Activated CD8-positive, alpha-beta memory T cell treated with anti-CD3 and anti-CD28 coated beads for 1 hour (primary cell): ENCODE measurements at regions not wholly inside any gene's neighbourhood (a gene's known extent, or its start where the extent isn't known, plus 50 kb on each side); places are given as distances from the start of the nearest gene placed in this dataset.
"Not testable (repeated sequence)": the region's sequence is repeated elsewhere in the genome, so short reads cannot be mapped to it uniquely, and the experiment has no call there.

Experiments
- DNase-seq, 2 donors: peaks; one replicate each; pipeline ENCODE4 v3.0.0-alpha.2; 2020; ENCODE audit warnings: low read depth in 1 of 2; ENCODE audit errors: extremely low read depth in 1 of 2

DNA sequence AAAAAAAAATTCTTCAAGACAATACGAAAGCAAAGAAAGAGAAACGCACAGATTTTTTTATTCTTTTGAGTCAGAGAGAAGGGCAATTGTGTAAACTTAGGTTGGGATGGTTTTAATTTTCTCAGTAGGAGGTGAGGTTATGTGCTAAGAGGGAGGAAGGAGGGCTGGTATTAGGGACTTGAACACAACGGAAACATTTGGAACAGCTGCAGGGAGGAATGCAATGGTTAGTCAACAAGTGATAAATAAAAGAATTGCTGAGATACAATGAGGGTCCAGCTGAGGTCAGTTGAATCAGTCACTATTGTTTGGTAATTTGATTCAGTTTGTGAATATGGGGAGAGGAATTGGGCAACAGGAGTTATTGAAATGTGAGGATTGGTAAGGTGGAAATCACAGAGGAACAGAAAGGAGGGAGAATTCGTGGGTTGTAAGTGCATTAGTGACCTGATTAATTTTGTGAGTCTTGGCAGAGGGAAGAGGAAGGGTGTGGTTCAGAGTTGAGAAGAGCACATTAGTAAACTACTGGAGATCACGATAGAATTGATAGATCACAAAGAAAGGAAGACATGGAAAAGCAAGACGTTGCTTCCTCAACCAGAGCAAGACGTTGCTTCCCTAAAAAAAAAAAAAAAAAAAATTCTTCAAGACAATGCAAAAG, 499.5 kb upstream of the SPRY2 start:
- no peak for DNase-seq

DNA sequence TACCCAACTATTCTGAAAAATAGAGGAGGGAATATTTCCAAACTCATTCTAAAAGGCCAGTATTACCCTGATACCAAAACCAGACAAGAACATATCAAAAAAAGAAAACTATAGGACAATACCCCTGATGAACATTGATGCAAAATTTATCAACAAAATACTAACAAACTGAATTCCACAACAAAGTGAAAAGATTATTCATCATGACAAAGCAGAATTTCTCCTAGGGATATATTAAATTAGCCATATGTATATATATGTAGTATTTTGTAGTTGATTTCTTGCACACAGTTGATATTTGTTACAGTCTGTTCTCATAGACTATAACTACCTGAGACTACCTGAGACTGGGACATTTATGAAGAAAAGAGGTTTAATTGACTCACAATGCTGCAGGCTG, 495.0 kb upstream of the SPRY2 start:
- no peak for DNase-seq

DNA sequence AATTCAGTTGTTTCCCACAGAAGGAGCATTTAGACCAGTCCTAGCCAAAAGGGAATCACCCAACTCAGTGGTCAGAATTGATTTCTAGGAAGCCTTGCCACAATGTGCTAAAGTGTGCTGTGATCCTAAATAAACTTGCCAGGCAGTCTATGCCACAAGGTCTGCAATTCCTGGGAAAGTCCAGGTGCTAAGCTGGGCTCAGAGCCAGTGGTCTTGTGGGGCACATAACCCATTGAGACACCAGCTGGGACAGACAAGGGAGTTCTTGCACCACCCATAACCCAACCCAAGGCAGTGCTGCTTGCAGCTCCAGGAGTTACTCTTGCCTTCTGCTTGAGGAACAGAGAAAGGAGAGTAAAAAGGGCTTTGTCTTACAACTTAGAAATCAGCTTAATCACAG, 489.5 kb upstream of the SPRY2 start:
- no peak for DNase-seq

DNA sequence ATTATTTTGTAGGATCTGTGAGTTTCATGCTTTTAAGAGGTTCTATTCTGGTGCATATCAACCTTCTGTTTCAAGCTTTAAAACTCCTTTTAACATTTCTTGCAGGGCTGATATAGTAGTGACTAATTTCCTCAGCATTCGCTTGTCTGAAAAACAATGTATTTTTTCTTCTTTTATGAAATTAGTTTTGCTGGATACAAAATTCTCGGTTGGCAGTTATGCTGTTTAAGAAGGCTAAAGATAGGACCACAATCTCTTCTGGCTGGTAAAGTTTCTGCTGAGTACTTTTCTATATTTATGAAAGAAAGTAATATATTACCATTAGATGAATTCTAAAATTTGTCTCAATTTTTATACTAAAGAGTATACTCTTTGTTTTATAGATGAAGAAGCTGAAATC, 487.8 kb upstream of the SPRY2 start:
- DNase-seq, result no peak

DNA sequence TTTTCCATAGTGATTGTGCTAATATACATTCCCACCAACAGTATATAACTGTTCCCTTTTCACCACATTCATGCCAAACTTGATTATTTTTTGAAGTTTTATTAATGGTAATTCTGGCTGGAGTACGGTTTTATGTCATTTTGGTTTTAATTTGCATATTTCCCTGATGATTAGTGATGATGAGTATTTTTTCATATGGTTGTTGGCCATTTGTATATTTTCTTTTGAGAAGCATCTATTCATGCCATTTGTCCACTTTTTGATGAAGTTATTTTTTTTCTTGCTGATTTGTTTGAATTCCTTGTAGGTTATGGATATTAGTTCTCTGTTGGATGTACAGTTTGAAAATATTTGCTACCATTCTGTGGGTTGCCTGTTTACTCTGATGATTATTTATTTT, 484.4 kb upstream of the SPRY2 start:
- DNase-seq, result no peak

DNA sequence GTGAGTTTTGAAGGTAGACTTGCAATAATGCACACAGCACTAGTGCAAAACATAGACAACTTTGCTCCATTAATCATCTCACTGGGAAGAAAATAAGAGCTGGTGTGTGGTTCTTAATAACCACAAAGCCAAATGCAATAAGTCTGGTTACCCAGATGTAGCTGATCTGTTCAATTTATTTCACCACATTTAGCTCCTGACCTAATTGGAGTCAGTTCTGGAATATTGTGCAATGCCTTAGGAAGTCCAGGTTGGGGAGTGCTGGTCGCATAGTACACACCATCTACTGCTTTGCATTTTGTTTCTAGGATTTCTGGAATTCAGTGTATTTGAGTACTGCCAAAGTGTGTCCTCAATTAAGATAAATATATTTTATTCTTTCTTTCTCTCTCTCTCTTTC, 483.3 kb upstream of the SPRY2 start:
- DNase-seq, result no peak

DNA sequence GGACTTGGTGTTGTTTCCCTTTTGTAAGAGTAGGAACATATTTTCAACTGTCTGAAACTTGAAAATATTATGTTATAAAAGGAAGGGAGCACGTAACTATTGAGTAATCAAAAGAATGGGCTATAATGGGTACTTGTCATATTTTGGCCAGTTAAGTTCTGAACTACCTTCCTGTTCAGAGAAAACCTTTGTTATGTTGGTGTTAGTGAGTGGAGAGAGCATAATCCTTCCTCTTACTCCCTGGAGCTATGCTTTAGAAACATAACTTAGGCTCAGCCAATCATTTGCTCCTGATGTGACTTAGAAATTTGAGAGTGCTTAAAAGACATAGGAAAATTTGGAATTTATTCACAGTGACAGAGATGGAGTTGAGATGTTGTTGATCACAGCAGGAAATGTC, 482.5 kb upstream of the SPRY2 start:
- no peak for DNase-seq

DNA sequence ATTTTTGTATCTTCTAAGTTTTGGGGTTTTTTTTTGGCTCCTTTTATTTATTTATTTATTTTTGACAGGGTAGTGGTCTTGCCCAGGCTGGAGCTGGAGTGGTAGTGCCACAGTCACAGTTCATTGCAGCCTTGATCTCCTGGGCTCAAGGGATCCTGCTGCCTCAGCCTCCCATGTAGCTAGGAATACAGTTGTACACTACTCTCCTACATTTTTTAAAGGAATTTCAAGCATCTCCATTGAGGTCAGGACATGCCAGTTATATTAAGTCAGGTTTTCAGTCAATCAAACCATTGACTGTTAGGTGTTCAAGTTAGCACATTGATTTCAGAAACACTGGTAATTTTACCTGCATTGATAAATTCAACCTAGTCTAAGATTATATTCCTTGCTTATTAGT, 480.5 kb upstream of the SPRY2 start:
- no peak for DNase-seq

DNA sequence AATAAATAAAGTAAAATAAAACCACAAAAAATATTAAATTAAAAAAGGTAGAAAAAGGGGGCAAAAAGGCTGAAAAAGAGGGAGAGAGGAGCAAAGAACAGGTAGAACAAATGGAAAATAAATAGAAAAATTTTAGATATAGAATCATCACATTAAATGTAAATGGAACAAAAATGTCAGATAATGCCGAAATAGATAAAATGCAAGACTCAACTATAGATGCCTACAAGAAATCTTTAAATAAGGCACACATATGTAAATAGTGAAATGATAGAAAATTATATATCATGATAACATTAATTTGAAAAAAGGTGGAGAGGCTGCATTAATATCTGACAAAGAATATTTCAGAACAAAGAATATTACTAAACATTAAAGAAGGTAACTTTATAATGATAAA, 477.1 kb upstream of the SPRY2 start:
- DNase-seq, result no peak

DNA sequence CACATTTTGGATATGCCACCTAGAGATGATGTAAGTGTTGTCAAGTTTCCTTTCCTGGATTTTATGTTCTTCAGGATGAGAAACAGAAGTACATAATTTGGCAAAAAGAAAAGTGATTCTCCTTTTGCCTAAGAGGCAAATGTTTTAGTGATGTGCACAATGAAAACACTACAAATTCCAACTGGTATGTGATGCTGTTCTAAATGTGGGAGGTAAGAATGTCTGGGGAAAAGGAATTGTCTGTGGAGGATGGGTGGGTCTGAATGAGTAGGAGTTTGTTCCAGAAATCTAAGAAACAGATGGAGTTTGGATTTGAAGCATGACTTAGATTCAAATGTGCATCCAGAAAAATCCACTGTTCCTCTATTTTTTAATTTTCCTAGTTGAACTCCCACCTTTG, 473.6 kb upstream of the SPRY2 start:
- no peak for DNase-seq

DNA sequence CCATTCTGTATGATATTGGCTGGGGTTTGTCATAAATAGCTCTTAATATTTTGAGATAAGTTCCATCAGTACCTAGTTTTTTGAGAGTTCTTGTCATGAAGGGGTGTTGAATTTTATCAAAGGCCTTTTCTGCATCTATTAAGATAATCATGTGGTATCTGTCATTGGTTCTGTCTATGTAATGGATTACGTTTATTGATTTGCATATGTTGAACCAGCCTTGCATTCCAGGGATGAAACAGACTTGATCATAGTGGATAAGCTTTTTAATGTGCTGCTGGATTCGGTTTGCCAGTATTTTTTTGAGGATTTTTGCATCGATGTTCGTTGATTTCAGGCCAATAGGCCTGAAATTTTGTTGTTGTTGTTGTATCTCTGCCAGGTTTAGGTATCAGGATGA, 469.4 kb upstream of the SPRY2 start:
- DNase-seq, result not testable (repeated sequence)

DNA sequence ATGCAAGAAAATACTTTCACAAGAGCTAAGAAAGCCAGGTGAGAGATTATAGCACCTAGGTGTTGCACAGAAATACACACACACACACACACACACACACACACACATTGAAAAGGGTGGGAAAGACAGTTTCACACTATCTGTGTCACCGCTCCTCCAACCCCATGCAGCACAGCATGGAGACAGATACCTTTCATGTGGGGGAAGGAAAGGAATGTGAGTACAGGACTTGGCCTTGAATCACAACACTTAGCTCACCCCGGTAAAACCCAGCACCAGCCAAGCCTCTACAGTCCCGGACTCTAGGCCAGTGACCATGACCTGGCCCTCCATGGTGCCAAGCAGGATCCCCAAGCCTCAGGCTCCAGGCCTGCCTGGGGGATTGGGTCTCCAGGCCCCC, 462.0 kb upstream of the SPRY2 start:
- DNase-seq, result no peak

DNA sequence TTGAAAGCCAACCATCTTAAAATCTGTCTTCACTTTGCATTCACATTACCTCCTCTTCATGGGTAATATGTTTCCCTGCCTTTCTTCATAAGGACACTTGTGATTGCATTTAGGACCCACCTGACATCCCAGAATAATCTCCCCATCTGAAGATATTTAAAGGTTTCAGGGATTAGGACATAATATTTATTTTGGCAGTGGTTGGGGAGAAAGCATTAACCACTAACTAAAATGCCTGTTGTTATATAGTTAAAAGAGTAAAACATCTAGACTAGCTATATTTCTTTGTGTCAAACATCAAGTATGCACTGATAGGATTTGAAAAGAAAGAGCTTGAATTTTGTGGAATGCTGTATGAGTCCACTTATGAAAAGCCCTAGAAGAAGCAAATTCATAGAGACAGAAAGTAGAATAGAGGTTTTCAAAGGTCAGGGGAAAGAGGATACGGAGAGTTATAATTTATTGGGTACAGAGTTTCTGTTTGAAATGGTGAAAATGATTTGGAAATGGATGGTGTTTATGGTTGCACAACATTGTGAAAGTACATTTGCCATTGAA, 457.7 kb upstream of the SPRY2 start:
- DNase-seq, result no peak

DNA sequence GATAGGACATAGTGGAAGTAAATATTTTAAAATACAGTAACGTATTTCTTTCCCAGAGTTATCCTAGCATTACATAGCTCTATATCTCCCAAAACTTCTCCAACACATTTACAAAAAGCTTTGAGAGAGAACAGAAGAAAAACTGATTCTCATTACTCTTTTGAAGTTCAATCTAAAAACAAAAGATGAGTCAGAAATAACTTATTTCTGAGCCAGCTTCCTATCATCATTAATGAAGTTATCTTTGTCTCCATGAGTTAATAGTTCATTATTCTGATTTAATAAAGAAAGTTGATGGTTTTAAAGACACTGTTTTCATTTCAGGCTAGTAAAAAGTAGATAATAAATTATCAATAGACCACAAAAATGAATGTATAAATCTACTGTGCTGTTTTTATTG, 446.7 kb upstream of the SPRY2 start:
- DNase-seq, result no peak

DNA sequence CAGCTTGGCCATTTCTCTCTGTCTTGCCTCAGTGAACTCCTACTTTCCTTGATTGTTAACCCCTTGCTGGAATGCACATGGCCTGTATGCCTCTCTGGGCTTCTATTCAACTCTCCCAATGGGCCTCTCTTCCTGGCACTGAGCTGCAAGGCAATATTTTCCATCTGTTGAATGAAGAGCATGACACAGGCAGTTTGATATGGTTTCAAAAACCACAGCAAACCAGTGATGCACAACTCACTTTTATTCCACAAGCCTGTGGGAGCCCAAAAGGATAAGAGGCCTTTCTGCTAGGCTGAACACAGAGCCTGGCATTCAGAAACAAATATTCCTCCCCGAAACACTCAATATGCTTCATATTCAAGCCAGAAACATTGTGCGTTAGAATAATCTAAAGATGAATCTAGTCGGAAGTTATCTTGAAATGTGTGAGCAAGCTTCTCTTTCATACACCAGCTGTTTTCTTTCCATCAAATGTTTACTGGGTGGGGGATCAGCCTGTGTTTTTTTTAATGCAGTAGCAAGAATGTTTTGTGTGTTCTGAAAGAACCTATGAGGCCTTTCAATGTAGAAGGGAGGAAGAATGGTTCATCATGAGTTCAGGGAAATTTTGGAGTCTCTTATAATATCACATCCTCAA, 443.1 kb upstream of the SPRY2 start:
- no peak for DNase-seq

DNA sequence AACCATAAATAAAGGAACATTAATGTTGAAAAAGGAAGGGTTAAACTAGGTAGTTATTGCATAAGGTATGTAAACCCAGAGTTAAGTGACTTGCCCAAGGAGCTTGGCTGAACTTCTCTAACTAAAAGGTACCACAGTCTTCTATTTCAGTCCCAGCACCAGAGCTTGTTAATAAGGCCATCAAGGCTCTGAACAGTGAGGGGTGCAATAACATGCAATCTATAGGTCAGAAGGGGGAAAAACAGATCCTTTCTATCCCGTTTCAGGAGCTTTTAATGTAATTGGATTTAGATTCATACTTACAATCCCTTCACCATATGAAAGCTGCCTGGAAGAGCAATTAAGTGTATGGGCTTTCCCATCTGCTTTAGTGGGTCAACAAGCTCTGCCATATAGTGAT, 441.5 kb upstream of the SPRY2 start:
- no peak for DNase-seq

DNA sequence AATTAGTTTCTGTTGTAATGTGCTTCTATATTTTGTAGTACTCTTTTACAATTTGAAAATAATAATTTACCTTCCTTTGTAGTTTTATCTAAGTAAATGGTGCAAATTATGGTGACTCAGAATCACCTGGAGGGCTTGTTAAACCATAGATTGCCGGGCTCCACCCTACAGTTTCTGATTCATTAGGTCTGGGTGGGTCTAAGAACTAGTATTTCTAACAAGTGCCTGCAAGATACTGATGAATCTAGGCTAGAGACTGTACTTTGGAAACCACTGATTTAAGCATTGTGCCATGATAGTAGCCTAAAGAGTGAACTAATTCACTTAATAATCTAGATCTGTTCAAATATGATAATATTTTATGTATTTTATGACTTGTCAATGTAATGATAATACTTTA, 437.4 kb upstream of the SPRY2 start:
- no peak for DNase-seq

DNA sequence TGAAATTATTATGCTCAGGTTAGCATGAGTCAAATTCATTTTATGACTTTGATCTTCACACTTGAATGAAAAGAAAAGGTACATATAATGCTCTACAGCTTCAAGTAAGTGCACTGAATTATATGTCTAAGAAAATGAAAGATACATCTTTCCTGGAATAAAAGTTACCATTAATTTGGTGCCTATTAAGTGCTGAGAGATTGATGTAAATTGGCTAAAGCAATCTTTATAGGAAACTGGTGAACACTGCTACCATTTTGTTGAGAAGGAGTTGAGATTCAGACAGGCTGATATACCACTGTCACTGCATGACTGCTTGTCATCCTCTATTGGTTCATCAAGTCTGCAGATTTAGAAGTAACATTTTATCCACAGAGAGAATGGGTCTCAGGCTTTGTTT, 416.8 kb upstream of the SPRY2 start:
- DNase-seq, result no peak

DNA sequence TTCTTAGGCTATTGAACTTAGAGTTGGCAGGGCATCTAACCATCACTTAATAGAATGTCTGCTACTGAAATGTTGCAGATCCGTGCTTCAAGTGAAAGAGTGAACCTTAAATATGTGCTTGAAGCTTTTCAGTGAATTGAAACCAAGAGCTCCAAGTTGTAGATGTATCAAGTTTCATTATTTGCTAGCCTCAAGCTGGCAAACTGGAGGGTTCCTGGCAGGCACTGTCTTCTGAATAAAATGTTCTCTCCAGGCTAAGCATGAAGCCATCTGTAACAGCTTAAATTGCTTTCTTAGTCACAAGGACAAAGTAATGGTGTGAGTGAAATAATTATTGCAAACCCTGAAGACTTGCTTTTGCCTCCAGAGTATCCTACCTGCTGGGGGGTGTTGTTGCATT, 415.0 kb upstream of the SPRY2 start:
- DNase-seq, result no peak

DNA sequence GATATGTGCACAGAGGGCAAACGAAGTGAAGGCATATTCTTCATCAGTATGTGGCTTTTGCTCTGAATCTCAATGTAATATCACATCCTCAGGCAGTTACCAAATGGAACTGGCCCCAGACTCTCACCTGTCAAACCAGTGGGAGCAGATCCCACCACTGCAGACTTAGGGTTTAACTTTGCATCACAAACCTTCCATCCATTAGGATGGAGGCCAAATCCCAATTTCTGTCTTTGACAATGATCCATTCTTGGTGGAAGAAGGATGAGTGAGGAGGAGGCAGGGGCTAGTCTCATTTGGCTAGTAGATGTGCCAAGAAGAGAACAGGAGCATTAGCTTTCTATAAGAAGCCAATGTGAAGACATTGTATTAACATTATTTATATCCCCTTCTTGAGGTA, 413.5 kb upstream of the SPRY2 start:
- DNase-seq, result no peak

DNA sequence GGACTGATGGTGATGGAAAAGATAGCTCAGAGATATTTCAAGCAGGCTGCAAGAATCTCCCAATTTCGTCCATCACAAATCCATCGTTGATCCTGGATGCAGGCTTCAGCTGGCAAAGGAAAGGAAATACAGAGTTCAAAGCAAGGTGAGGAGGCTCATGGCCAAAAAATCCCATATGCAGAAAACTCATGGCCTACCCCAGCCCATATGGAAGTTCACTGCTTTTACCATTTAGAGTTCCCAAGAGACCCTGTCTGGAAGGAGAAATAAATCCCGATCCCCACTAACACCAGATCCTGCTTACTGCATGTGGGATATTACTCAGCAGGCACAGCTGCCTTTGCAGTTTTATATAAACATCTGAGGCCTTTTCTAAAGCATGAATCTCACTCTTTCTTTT, 412.9 kb upstream of the SPRY2 start:
- DNase-seq, result no peak

DNA sequence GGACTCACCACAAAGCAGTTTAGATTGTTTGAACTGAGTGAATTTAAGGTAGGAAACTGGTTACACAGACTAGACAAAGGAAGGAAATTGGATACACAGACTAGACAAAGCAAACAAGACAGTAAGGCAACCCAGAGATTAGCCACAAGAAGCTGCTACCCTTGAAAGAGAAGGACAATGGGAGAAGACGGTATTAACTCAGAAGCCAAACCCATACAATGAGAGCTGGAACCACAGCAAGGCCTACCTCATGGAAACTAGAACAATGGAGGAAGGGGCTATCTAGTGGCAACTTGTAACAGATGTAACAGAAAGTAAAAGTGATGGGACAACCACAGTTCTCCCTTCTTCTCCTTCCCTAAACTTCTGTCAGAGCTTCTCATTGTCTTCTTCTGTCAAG, 410.9 kb upstream of the SPRY2 start:
- DNase-seq, result no peak
